Activated naive CD8-positive, alpha-beta T cell treated with anti-CD3 and anti-CD28 coated beads for 36 hours (primary cell): ENCODE measurements at regions not wholly inside any gene's neighbourhood (a gene's known extent, or its start where the extent isn't known, plus 50 kb on each side); places are given as distances from the start of the nearest gene placed in this dataset.

Source experiments
- DNase-seq: peaks from one replicate; pipeline ENCODE4 v3.0.0; 2021
- H3K27ac Mint-ChIP-seq: one replicate; pipeline ENCODE4 v1.8.0; 2022; ENCODE audit warnings: mild to moderate bottlenecking, moderate library complexity, mixed read lengths
- H3K27me3 Mint-ChIP-seq: one replicate; pipeline ENCODE4 v1.8.0; 2022; ENCODE audit warnings: mild to moderate bottlenecking, mixed read lengths
- H3K36me3 Mint-ChIP-seq: one replicate; pipeline ENCODE4 v1.8.0; 2021; ENCODE audit warnings: mild to moderate bottlenecking, mixed read lengths
- H3K4me1 Mint-ChIP-seq: one replicate; pipeline ENCODE4 v1.8.0; 2021; ENCODE audit warnings: mixed read lengths
- H3K4me3 Mint-ChIP-seq: one replicate; pipeline ENCODE4 v1.8.0; 2022; ENCODE audit warnings: mild to moderate bottlenecking, moderate library complexity, mixed read lengths
- H3K9me3 Mint-ChIP-seq: one replicate; pipeline ENCODE4 v1.8.0; 2022; ENCODE audit warnings: mixed read lengths

- Mint-ChIP-seq H3K4me1 (no peaks in the 10 kb centered on the region), H3K36me3 (no peaks in the 10 kb centered on the region), H3K9me3 (no peaks in the 10 kb centered on the region), H3K27me3 (no peaks in the 10 kb centered on the region), H3K27ac (no peak overlapping the region), H3K4me3 (no peak overlapping the region)
- no peak for DNase-seq
Observed at GRCh38 chr4:180913750-180914149, 1329.5 kb upstream of the TENM3 start.

GRCh38 chr4:180923486-180923885, 1319.7 kb upstream of the TENM3 start:
- Mint-ChIP-seq H3K4me1 (no peaks in the 10 kb centered on the region), H3K27me3 (no peaks in the 10 kb centered on the region), H3K27ac (no peak overlapping the region), H3K4me3 (no peak overlapping the region), H3K9me3 (peaks cover 2% of the 10 kb centered on the region), H3K36me3 (no peaks in the 10 kb centered on the region)
- DNase-seq = no peak

DNA sequence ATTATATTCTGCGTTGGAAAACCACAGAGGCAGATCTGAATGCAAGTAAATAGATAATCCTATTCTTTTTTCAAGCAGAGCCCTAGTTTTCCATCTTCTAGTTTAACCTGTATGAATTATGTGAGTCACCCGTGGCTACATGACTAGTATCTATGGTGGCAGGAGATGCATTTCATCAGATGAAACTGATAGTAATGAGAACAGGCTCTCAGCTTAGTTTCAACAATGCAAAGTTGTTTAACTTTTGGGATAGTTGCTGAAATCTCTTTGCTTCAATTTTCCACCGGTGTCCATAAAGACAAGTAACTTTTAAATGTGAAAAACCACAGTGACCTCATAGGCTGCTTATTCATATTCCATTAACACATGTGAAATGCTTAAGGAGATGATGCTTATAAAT, 1317.4 kb upstream of the TENM3 start:
- Mint-ChIP-seq H3K4me1 (no peaks in the 10 kb centered on the region), H3K27me3 (no peaks in the 10 kb centered on the region), H3K9me3 (peaks cover 2% of the 10 kb centered on the region), H3K27ac (no peak overlapping the region), H3K4me3 (no peak overlapping the region), H3K36me3 (no peaks in the 10 kb centered on the region)
- no peak for DNase-seq

GRCh38 chr4:180926277-180926676, 1316.9 kb upstream of the TENM3 start:
- H3K36me3 Mint-ChIP-seq = no peaks in the 10 kb centered on the region
- no peaks in the 10 kb centered on the region for H3K4me1 Mint-ChIP-seq
- no peak for DNase-seq
- H3K27me3 Mint-ChIP-seq = no peaks in the 10 kb centered on the region
- H3K9me3 Mint-ChIP-seq = no peaks in the 10 kb centered on the region
- H3K4me3 Mint-ChIP-seq = no peak overlapping the region
- no peak overlapping the region for H3K27ac Mint-ChIP-seq

DNA sequence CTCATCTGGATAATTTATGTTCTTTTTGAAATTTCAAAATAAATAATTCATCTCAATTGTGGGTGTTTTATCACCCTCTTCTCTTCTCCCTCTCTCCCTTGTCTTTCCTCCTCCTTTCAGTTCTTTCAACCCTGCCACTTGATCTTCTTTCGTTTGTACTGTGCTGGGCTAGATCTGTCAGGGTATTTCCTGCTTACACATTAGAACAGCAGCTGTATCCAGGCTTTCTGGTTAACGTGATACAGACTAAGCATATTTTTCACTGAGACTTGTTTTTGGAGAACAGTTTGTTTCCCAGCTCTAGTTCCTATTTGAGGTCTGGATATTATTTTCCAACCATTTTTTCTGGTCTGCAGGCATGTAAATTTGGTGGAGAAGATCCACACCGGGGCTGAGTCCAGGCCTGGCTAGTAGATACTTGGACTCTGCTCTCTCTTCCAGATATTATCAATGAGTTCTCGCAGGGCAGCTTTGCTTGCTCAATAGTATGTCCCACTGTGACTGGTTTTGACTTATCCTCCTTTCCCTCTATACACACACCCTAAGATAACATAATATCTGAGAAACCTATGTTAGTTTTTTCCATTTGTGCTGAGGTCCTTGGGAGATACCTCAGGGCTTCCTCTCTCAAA, 1310.7 kb upstream of the TENM3 start:
- Mint-ChIP-seq H3K27me3 (no peaks in the 10 kb centered on the region), H3K4me3 (no peak overlapping the region), H3K27ac (no peak overlapping the region), H3K9me3 (no peaks in the 10 kb centered on the region), H3K36me3 (no peaks in the 10 kb centered on the region), H3K4me1 (no peaks in the 10 kb centered on the region)
- DNase-seq = no peak

DNA sequence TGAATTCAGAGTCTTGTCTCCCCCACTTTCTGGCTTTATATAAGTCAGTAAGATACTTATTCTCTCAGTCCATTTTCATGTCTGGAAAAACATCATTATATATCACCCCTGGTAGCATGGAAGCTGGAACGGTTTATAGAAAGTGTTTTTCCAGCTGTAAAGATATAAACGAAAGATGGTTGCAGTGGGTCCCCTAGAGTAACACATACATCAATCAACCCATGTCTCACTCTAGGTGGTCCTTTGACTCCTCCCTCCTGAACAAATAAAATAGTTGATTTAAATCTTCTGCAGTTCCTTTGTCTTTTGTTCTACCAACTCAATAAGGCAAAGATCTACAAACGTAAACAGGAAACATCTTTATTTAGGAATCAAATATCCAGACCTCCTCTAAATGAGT, 1306.1 kb upstream of the TENM3 start:
- Mint-ChIP-seq H3K36me3 (no peaks in the 10 kb centered on the region), H3K4me1 (no peaks in the 10 kb centered on the region), H3K9me3 (no peaks in the 10 kb centered on the region), H3K27me3 (no peaks in the 10 kb centered on the region), H3K4me3 (no peak overlapping the region), H3K27ac (no peak overlapping the region)
- no peak for DNase-seq

DNA sequence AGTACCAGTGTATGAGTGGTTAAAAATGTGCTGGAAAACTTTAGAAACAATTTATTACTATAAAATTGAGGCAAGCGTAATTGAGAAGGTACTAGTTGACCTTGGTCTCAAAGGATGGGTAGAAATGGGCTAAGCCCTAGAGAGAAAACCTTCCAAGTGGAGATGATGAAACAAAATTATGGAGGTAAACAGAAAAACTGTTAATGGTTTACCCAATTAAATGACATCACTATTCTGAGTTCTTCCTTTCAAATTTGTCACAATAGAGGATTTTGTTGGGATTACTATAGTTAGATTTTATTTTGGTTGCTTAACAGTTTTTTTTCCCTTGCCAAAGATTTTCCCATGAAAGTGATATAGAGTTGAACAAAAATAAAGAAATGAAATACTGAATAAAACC, 1302.5 kb upstream of the TENM3 start:
- no peaks in the 10 kb centered on the region for H3K4me1 Mint-ChIP-seq
- no peak overlapping the region for H3K4me3 Mint-ChIP-seq
- no peaks in the 10 kb centered on the region for H3K27me3 Mint-ChIP-seq

GRCh38 chr4:180942367-180942916, 1300.8 kb upstream of the TENM3 start:
- Mint-ChIP-seq H3K27ac (no peak overlapping the region), H3K4me1 (no peaks in the 10 kb centered on the region), H3K9me3 (peaks cover 1% of the 10 kb centered on the region), H3K27me3 (peaks cover 6% of the 10 kb centered on the region), H3K4me3 (no peak overlapping the region), H3K36me3 (no peaks in the 10 kb centered on the region)
- DNase-seq = no peak

More for the DNA sequence above, 1302.5 kb upstream of the TENM3 start:
- Mint-ChIP-seq H3K27ac (no peak overlapping the region), H3K9me3 (no peaks in the 10 kb centered on the region), H3K36me3 (no peaks in the 10 kb centered on the region)
- no peak for DNase-seq

DNA sequence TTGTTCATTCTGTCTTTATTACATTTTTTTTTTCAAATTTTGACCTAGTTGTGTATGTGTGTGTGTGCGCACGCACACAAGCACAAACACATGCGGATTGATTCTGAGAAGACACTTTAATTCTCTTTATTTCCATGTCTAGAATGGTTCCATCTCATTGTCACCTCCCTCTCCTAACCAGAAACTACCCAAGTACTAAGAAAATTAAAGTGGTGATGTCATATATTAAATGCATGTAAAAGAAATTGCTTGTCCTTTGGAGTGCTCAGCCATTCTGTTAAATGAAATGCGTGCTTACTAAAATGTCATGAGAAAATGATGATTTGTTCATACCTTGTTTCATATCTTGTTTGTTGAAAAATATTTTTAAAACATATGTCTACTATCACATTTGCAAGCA, 1297.0 kb upstream of the TENM3 start:
- Mint-ChIP-seq H3K27ac (no peak overlapping the region), H3K9me3 (peaks cover 1% of the 10 kb centered on the region), H3K4me3 (no peak overlapping the region), H3K36me3 (no peaks in the 10 kb centered on the region), H3K27me3 (peaks cover 6% of the 10 kb centered on the region), H3K4me1 (no peaks in the 10 kb centered on the region)
- no peak for DNase-seq

DNA sequence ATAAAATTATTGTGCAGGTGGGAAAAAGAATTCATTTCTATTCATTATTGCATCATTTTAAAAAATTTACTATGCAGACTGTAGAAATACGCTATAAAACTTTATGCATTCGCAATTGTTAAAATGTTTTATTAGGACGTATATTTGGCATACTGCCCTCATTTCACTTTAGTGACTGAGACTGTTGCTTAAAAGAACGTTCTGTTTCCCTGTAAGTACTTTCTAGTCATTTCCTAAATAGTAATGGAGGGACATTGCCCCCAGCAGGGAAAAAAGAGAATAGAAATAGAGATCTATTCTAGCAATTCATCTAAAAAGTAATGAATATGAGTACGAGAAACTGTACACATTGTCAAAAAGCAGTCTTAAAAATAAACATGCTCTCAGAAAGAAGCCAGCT, 1295.8 kb upstream of the TENM3 start:
- Mint-ChIP-seq H3K27me3 (peaks cover 6% of the 10 kb centered on the region), H3K4me3 (no peak overlapping the region), H3K27ac (no peak overlapping the region), H3K9me3 (peaks cover 1% of the 10 kb centered on the region), H3K36me3 (no peaks in the 10 kb centered on the region), H3K4me1 (no peaks in the 10 kb centered on the region)
- no peak for DNase-seq

- Mint-ChIP-seq H3K27ac (no peak overlapping the region), H3K4me1 (no peaks in the 10 kb centered on the region), H3K27me3 (peaks cover 6% of the 10 kb centered on the region), H3K36me3 (no peaks in the 10 kb centered on the region), H3K4me3 (no peak overlapping the region), H3K9me3 (peaks cover 1% of the 10 kb centered on the region)
- DNase-seq = no peak
Observed at GRCh38 chr4:180949424-180950213, 1293.6 kb upstream of the TENM3 start.

- Mint-ChIP-seq H3K4me1 (no peaks in the 10 kb centered on the region), H3K36me3 (no peaks in the 10 kb centered on the region), H3K27ac (no peak overlapping the region), H3K27me3 (peaks cover 6% of the 10 kb centered on the region), H3K9me3 (peaks cover 1% of the 10 kb centered on the region), H3K4me3 (no peak overlapping the region)
- no peak for DNase-seq
Observed at GRCh38 chr4:180950377-180950776, 1292.8 kb upstream of the TENM3 start.

GRCh38 chr4:180951312-180951711, 1291.9 kb upstream of the TENM3 start:
- DNase-seq = no peak
- Mint-ChIP-seq H3K36me3 (no peaks in the 10 kb centered on the region), H3K27me3 (peaks cover 6% of the 10 kb centered on the region), H3K4me3 (no peak overlapping the region), H3K9me3 (no peaks in the 10 kb centered on the region), H3K27ac (no peak overlapping the region), H3K4me1 (no peaks in the 10 kb centered on the region)

DNA sequence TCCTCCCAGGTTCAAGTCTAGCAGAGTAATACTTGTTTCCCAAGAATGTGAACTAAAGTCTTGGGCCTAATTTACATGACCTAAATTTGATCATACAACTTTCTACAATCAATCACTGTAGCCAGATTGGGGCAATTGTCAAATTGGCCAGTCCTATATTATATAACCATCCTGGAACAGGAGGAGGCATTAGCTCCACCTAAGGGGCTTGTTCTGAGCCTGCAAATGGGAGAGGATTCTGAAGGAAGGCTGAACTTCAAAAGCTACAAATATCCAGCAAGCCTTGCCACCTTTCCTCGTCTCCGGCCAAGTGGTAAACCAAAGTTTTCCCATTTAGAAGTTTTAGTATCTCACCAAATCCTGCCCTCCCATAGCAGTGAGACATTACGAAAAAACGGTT, 1289.6 kb upstream of the TENM3 start:
- Mint-ChIP-seq H3K27me3 (no peaks in the 10 kb centered on the region), H3K9me3 (no peaks in the 10 kb centered on the region), H3K27ac (no peak overlapping the region), H3K4me1 (no peaks in the 10 kb centered on the region), H3K36me3 (no peaks in the 10 kb centered on the region), H3K4me3 (no peak overlapping the region)
- no peak for DNase-seq

DNA sequence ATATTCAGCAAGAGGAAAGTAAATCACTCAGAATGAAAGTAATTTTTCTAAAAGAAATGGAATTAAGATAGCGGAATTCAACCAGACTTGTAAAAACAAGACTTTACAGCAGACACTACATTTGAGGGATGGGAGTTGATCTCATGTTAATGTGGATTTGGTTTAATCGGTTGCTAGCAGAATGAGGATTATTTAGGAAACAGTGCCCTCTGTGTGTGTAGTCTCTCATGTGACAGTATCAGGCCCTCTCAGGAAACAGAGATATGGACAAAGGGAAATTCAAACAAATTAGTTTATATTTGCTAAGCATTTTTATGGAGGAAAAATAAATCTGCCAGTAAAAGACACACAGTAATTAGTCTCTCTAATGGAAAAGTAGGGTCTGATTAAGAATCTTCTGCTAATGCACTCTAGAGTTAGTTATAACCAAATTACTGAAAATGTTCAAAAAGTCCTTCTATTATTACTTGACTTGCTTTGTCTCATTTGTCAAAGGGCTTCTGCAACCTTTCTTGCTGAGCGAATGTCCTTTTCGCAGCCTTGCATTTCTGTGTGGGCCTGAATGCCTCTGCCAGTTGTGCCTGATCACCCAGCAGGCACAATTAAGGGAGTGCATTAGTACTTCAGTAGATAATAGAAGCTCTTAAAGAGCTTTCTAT, 1282.3 kb upstream of the TENM3 start:
- no peaks in the 10 kb centered on the region for H3K36me3 Mint-ChIP-seq
- no peak for DNase-seq
- no peak overlapping the region for H3K27ac Mint-ChIP-seq
- no peaks in the 10 kb centered on the region for H3K27me3 Mint-ChIP-seq
- H3K4me3 Mint-ChIP-seq = no peak overlapping the region
- peaks cover 1% of the 10 kb centered on the region for H3K9me3 Mint-ChIP-seq
- H3K4me1 Mint-ChIP-seq = no peaks in the 10 kb centered on the region
